HG03520 (cell line): ENCODE measurements at regions not wholly inside any gene's neighbourhood (a gene's known extent, or its start where the extent isn't known, plus 50 kb on each side); places are given as distances from the start of the nearest gene placed in this dataset.
"Not testable (repeated sequence)": the region's sequence is repeated elsewhere in the genome, so short reads cannot be mapped to it uniquely, and the experiment has no call there.

Experiments used
- ATAC-seq: cut with Tn5 transposase; IDR thresholded peaks from one replicate; pipeline ENCODE4 v1.9.1; 2021; ENCODE audit warnings: mild to moderate bottlenecking, moderate library complexity; ENCODE audit not compliant: unreplicated experiment

- no peak for ATAC-seq
These were observed 194.3 kb upstream of the MSX2 start for GRCh38 chr5:174529925-174530681.

GRCh38 chr5:174531782-174532191 lies 192.6 kb upstream of the MSX2 start:
- ATAC-seq = no peak

GRCh38 chr5:174532455-174533453 lies 191.6 kb upstream of the MSX2 start:
- no peak for ATAC-seq

- no peak for ATAC-seq
These were observed 190.6 kb upstream of the MSX2 start for GRCh38 chr5:174533751-174534241.

- ATAC-seq = no peak
These were observed 188.7 kb upstream of the MSX2 start for GRCh38 chr5:174535669-174536068.

GRCh38 chr5:174539823-174540222 lies 184.6 kb upstream of the MSX2 start:
- not testable (repeated sequence) for ATAC-seq

- ATAC-seq = no peak
These were observed 182.3 kb upstream of the MSX2 start for GRCh38 chr5:174542037-174542436.

GRCh38 chr5:174542471-174542870 lies 181.9 kb upstream of the MSX2 start:
- no peak for ATAC-seq

GRCh38 chr5:174545926-174546325 lies 178.5 kb upstream of the MSX2 start:
- no peak for ATAC-seq

- ATAC-seq = no peak
These were observed 176.6 kb upstream of the MSX2 start for GRCh38 chr5:174547814-174548213.

- ATAC-seq = no peak
These were observed 175.1 kb upstream of the MSX2 start for GRCh38 chr5:174549254-174549653.

- no peak for ATAC-seq
These were observed 174.4 kb upstream of the MSX2 start for GRCh38 chr5:174550026-174550425.

GRCh38 chr5:174552428-174552827 lies 172.0 kb upstream of the MSX2 start:
- no peak for ATAC-seq

- no peak for ATAC-seq
These were observed 170.8 kb upstream of the MSX2 start for GRCh38 chr5:174553556-174553955.

GRCh38 chr5:174555726-174556125 lies 168.7 kb upstream of the MSX2 start:
- ATAC-seq = no peak

GRCh38 chr5:174556756-174557155 lies 167.6 kb upstream of the MSX2 start:
- ATAC-seq = no peak

GRCh38 chr5:174558190-174558589 lies 166.2 kb upstream of the MSX2 start:
- no peak for ATAC-seq

- no peak for ATAC-seq
These were observed 165.2 kb upstream of the MSX2 start for GRCh38 chr5:174559141-174559540.

- ATAC-seq = no peak
These were observed 164.8 kb upstream of the MSX2 start for GRCh38 chr5:174559566-174560090.

- no peak for ATAC-seq
These were observed 163.5 kb upstream of the MSX2 start for GRCh38 chr5:174560861-174561260.

- not testable (repeated sequence) for ATAC-seq
These were observed 161.3 kb upstream of the MSX2 start for GRCh38 chr5:174563040-174563439.
